Panc1 (cell line): ENCODE measurements at regions not wholly inside any gene's neighbourhood (a gene's known extent, or its start where the extent isn't known, plus 50 kb on each side); places are given as distances from the start of the nearest gene placed in this dataset.

ENCODE experiments used
- ATAC-seq: fragments of 200-7000 bp; cut with Tn5 transposase; 2 replicates; pipeline ENCODE4 v1.9.1; 2020; ENCODE audit warnings: mild to moderate bottlenecking, moderate library complexity
- BruUV-seq: library from RNA; stranded (reverse); fragments of 400-500 nt; replicated peaks from 2 replicates; lab custom pipeline; 2021; lab: Mats Ljungman, UMichigan
- CTCF ChIA-PET: fragments of 300-600 bp; sonication (Branson Sonifier 250); formaldehyde crosslinking; loops from one replicate; lab custom pipeline; 2022; ENCODE audit warnings: antibody characterized with exemption; lab: Charles Lee
- POLR2A ChIA-PET: fragments of 300-600 bp; sonication (Branson Sonifier 250); formaldehyde crosslinking; loops from one replicate; lab custom pipeline; 2022; ENCODE audit warnings: antibody characterized with exemption; lab: Charles Lee
- DNase-seq: peaks from one replicate; pipeline ENCODE4 v3.0.0-alpha.2; 2010; ENCODE audit warnings: low read depth, low spot score
- H3K27ac ChIP-seq: 2 replicates; pipeline ENCODE4 v1.5.1; 2011; ENCODE audit warnings: mild to moderate bottlenecking, low read length, inconsistent platforms
- H3K27me3 ChIP-seq: fragments of 200-500 bp; sonication (Bioruptor generic); 2 replicates; pipeline ENCODE4 v1.6.0; 2014; ENCODE audit warnings: low read length, inconsistent platforms; ENCODE audit not compliant: control insufficient read depth, insufficient read depth
- H3K36me3 ChIP-seq: fragments of 200-500 bp; sonication (Bioruptor generic); 2 replicates; pipeline ENCODE4 v1.5.1; 2014; ENCODE audit warnings: inconsistent platforms, mild to moderate bottlenecking, low read length, moderate library complexity; ENCODE audit not compliant: control insufficient read depth, insufficient read depth
- H3K4me1 ChIP-seq: 2 replicates; pipeline ENCODE4 v1.5.1; 2011; ENCODE audit warnings: inconsistent platforms, mild to moderate bottlenecking, low read length, moderate library complexity; ENCODE audit not compliant: control insufficient read depth, insufficient read depth
- H3K4me3 ChIP-seq, 2 experiments: 2 replicates each; pipeline ENCODE4 v1.5.1; 2011 to 2012; ENCODE audit warnings: low read depth in 2 of 2, low read length in 2 of 2, mild to moderate bottlenecking in 2 of 2, inconsistent platforms in 1 of 2, moderate library complexity in 1 of 2
- H3K9me3 ChIP-seq: fragments of 200-500 bp; sonication (Bioruptor generic); 2 replicates; pipeline ENCODE4 v1.5.1; 2014; ENCODE audit warnings: low read depth, mild to moderate bottlenecking, inconsistent platforms, low read length, moderate library complexity; ENCODE audit not compliant: control insufficient read depth, insufficient read depth
- POLR2AphosphoS5 ChIP-seq: IDR thresholded peaks from 2 replicates; pipeline ENCODE4 v1.6.1; 2012; ENCODE audit warnings: mild to moderate bottlenecking, low read depth, low read length, moderate library complexity
- SIN3A ChIP-seq: IDR thresholded peaks from 2 replicates; pipeline ENCODE4 v1.6.1; 2012; ENCODE audit warnings: low read depth, mild to moderate bottlenecking, low read length, moderate library complexity, borderline replicate concordance; ENCODE audit not compliant: insufficient read depth
- TCF7L2 ChIP-seq: IDR thresholded peaks from 2 replicates; pipeline ENCODE4 v1.6.1; 2011; ENCODE audit warnings: mild to moderate bottlenecking, low read depth, low read length, inconsistent platforms
- in situ Hi-C: cut with HindIII; loops from 2 replicates; pipeline ENCODE4 v1.10.0; 2016; ENCODE audit warnings: low sequenced_read_pairs, low pct_unique_long_range_greater_than_20kb
- intact Hi-C: fragments of 100-400 bp; cut with micrococcal nuclease; formaldehyde crosslinking; loops from one replicate; pipeline ENCODE4 v1.10.0; 2022; ENCODE audit not compliant: unreplicated experiment
- TF ChIP-seq, protein P1 (sequence below): fragments of 450-650 bp; IDR thresholded peaks from 2 replicates; pipeline ENCODE4 v1.5.1; 2017; ENCODE audit warnings: mild to moderate bottlenecking
- TF ChIP-seq, protein P2 (sequence below), 2 experiments: IDR thresholded peaks; 2 replicates each; pipeline ENCODE4 v1.6.1; 2011 to 2012; ENCODE audit warnings: low read depth in 2 of 2, control low read depth in 1 of 2, low read length in 1 of 2, mild to moderate bottlenecking in 1 of 2, moderate library complexity in 1 of 2; ENCODE audit not compliant: insufficient read depth in 1 of 2

GRCh38 chr5:61904730-61905129 is 401.3 kb upstream of the KIF2A start:
- intact Hi-C loops: no loop called here
- POLR2A ChIA-PET: no interaction called here
- BruUV-seq: no TSS peak

GRCh38 chr5:61905613-61906012 is 400.4 kb upstream of the KIF2A start:
- ChIA-PET POLR2A (no interaction called here), CTCF (no interaction called here)
- Histone ChIP-seq H3K4me1 (no peaks in the 10 kb centered on the region), H3K9me3 (no peaks in the 10 kb centered on the region), H3K27me3 (no peaks in the 10 kb centered on the region), H3K4me3 (no peak overlapping the region), H3K36me3 (no peaks in the 10 kb centered on the region), H3K27ac (no peak overlapping the region)
- TF ChIP-seq, protein P1, sequence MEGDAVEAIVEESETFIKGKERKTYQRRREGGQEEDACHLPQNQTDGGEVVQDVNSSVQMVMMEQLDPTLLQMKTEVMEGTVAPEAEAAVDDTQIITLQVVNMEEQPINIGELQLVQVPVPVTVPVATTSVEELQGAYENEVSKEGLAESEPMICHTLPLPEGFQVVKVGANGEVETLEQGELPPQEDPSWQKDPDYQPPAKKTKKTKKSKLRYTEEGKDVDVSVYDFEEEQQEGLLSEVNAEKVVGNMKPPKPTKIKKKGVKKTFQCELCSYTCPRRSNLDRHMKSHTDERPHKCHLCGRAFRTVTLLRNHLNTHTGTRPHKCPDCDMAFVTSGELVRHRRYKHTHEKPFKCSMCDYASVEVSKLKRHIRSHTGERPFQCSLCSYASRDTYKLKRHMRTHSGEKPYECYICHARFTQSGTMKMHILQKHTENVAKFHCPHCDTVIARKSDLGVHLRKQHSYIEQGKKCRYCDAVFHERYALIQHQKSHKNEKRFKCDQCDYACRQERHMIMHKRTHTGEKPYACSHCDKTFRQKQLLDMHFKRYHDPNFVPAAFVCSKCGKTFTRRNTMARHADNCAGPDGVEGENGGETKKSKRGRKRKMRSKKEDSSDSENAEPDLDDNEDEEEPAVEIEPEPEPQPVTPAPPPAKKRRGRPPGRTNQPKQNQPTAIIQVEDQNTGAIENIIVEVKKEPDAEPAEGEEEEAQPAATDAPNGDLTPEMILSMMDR: no peak
- TF ChIP-seq SIN3A (no peak), POLR2AphosphoS5 (no peak), TCF7L2 (no peak)
- TF ChIP-seq, protein P2, sequence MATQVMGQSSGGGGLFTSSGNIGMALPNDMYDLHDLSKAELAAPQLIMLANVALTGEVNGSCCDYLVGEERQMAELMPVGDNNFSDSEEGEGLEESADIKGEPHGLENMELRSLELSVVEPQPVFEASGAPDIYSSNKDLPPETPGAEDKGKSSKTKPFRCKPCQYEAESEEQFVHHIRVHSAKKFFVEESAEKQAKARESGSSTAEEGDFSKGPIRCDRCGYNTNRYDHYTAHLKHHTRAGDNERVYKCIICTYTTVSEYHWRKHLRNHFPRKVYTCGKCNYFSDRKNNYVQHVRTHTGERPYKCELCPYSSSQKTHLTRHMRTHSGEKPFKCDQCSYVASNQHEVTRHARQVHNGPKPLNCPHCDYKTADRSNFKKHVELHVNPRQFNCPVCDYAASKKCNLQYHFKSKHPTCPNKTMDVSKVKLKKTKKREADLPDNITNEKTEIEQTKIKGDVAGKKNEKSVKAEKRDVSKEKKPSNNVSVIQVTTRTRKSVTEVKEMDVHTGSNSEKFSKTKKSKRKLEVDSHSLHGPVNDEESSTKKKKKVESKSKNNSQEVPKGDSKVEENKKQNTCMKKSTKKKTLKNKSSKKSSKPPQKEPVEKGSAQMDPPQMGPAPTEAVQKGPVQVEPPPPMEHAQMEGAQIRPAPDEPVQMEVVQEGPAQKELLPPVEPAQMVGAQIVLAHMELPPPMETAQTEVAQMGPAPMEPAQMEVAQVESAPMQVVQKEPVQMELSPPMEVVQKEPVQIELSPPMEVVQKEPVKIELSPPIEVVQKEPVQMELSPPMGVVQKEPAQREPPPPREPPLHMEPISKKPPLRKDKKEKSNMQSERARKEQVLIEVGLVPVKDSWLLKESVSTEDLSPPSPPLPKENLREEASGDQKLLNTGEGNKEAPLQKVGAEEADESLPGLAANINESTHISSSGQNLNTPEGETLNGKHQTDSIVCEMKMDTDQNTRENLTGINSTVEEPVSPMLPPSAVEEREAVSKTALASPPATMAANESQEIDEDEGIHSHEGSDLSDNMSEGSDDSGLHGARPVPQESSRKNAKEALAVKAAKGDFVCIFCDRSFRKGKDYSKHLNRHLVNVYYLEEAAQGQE (IDR thresholded peaks at IDR 0.05; ENCODE audit: insufficient read depth in 1 of 2, low read depth in 2 of 2, low read length in 1 of 2): no peak
- intact Hi-C loops (no loop called here), in situ Hi-C loops (no loop called here)
- no peak for ATAC-seq
- DNase-seq: no peak
- no TSS peak for BruUV-seq

More at GRCh38 chr5:61904730-61905129, 401.3 kb upstream of the KIF2A start:
- DNase-seq (no peak), ATAC-seq (no peak)
- no peaks in the 10 kb centered on the region for H3K9me3 ChIP-seq
- no peak overlapping the region for H3K4me3 ChIP-seq
- in situ Hi-C loops: no loop called here
- no peak overlapping the region for H3K27ac ChIP-seq
- no peaks in the 10 kb centered on the region for H3K27me3 ChIP-seq
- TF ChIP-seq, protein P2 (IDR thresholded peaks at IDR 0.05; ENCODE audit: insufficient read depth in 1 of 2, low read depth in 2 of 2, low read length in 1 of 2): no peak
- no peak for TF ChIP-seq TCF7L2
- TF ChIP-seq, protein P1: no peak
- no peak for TF ChIP-seq SIN3A
- no peak for TF ChIP-seq POLR2AphosphoS5
- CTCF ChIA-PET: no interaction called here
- no peaks in the 10 kb centered on the region for H3K4me1 ChIP-seq
- no peaks in the 10 kb centered on the region for H3K36me3 ChIP-seq
